ENCODE measurements at regions not wholly inside any gene's neighbourhood (a gene's known extent, or its start where the extent isn't known, plus 50 kb on each side); places are given as distances from the start of the nearest gene placed in this dataset.

DNA sequence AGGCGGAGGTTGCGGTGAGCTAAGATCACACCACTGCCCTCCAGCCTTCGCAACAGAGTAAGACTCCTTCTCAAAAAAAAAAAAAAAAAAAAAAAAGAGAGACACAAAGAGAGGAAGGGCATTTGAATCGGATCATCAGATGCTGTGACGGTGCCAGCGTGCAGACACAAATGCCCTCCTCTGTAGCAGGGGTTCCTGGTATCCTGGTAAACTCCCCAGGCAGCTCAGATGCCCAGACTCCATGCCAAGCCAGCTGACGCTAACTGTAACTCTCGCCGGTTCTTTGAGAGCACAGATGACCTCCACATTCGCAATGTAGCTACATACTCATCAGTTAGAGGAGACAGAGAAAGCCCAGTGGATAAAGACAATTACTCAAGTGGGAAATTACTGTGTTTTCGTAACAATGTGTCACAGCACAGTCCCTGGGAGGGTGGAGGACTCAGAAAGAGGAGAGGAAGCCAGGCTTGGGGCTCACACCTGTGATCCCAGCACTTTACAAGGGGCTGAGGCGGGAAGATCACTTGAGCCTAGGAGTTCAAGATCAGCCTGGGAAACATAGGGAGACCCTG is 153.1 kb downstream of the BRD1 start:
- ATAC-seq, result no peak

- no peak for ATAC-seq
These were observed 154.6 kb downstream of the BRD1 start for GRCh38 chr22:49673048-49673447.

- ATAC-seq, result no peak
These were observed 155.6 kb downstream of the BRD1 start for GRCh38 chr22:49672014-49672516.

GRCh38 chr22:49671331-49672013 is 156.2 kb downstream of the BRD1 start:
- ATAC-seq, result no peak

DNA sequence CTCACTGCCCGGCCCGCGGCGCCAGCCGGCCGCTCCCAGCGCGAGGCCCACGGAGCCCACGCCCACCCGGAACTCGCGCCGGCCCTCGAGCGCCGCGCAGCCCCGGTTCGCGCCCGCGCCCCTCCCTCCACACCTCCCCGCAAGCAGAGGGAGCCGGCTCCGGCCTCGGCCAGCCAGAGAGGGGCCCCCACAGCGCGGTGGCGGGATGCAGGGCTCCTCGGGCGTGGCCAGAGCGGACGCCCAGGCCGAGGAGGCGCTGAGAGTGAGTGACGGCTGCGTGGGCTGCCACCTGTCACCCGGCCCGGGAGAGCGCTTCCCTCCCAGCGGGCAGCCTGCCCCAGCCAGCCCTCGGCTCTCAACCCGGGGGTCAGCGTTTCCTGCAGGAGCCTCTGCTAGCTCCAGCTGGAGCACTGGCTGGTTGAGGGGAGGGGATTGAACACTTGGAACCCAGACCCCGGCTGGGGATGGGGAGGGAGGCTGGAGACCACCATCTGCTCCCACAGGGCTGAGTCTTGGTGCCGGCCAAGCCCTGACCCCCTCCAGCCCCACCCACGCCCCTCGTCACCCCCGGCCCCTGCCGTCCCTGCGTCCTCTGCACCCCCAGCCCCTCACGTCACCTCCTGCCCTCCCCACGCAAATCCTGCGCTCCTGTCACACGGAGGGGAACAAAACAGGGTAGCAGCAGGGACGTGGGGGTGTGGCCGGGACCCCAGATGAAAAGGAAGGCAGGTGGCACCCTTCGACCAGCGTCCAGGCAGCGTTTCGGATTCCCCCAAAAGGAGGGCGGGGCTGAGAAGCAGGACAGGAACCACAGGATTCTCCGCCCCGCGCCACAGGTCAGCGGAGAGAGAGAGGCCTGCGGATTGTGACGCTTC is 157.0 kb downstream of the BRD1 start:
- ATAC-seq, result peak; percentile 63 to 66

- peak; percentile 14 to 15 for ATAC-seq
These were observed 157.7 kb downstream of the BRD1 start for GRCh38 chr22:49669969-49670455.

GRCh38 chr22:49669427-49669968 is 158.2 kb downstream of the BRD1 start:
- peak in 1 of 2 donors; percentile 30 for ATAC-seq

DNA sequence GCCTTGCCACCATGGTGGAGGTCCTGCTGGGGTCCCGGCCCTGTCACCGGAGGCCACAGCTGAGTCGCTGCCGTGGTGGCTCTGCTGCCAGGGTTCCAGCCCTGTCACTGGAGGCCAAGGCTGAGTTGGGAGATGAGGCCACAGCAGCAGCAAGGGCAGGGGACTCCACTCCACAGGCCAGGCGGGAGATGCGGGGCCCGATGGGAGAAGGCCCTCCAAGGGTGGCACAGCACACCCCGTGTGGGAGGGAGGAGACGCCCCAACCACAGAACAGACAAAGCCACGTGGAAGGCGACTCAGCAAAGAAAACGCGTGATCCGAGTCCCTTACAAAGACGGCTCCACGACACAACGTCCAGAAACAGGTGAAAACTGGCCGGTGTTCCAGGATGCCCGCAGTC is 159.3 kb downstream of the BRD1 start:
- no peak for ATAC-seq

- ATAC-seq, result no peak
These were observed 160.4 kb downstream of the BRD1 start for GRCh38 chr22:49667236-49667635.

DNA sequence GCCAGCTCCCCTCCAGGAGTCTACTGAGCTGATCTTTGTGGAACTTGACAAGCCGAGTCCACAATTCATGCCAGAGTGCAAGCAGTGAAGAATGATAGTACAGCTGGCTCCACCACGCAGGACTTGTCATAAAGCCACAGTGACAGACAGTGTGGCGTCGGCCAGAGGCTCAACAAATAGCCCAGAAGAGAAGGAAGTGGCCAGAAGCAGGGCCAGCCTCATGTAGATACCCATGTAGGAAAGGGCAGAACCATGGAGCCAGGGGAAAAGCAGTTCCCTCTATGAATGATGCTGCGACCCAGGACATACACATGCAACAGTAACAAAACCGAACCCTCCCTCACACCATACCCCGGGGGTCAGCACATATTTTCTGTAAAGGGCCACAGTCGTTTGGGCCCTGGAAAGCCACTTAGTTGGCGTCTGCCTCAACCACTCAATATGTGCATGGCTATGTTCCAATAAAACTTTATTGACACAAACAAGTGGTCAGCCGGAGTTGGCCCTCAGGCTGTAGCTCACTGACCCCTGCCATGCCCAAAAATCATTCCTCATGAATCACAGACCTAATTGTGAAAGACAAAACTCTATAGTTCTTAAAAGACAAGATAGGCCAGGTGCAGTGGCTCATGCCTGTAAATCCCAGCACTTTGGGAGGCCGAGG is 161.4 kb downstream of the BRD1 start:
- no peak for ATAC-seq

- ATAC-seq, result no peak
These were observed 162.8 kb downstream of the BRD1 start for GRCh38 chr22:49664891-49665290.

GRCh38 chr22:49664371-49664881 is 163.2 kb downstream of the BRD1 start:
- no peak for ATAC-seq

DNA sequence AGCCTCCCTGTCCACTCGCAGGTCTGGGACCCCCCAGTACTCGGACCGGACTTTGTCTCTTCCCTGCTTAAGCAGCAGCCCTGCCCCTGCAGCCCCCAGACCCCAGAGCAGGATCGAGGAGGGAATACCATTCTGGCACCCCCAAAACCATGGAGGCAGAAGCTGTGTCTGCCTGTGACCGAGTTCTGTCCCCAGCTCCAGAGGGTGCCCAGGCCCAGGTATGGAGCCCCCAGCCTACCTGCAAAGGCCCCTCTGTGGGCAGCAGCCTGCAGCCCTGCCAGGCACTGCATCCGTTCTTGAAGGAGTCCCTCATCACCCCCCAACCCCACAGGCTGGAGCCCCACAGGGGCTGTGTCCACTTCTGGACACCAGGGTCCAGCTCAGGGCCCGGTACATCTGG is 163.8 kb downstream of the BRD1 start:
- no peak for ATAC-seq

DNA sequence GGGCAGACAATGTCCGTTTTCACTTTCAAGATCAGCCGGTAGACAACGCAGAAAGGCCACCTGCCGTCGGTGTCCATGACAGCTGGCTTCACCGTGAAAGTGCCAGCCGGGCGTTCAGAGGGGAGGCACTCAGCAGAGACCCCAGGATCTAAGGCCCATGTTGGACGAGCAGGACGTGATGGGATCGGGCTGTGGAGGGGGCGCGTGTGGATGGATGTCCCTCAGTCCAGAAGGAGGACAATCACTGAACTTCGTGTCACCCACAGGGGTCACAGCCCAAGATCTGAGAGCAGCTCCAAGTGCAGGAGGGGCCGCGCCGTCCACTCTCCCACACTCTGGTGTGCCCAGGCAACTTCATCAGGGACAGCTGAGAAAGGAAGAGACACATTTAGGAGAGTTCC is 164.4 kb downstream of the BRD1 start:
- ATAC-seq, result no peak

- no peak for ATAC-seq
These were observed 165.0 kb downstream of the BRD1 start for GRCh38 chr22:49662681-49663080.

GRCh38 chr22:49660794-49661781 is 166.6 kb downstream of the BRD1 start:
- ATAC-seq, result no peak

DNA sequence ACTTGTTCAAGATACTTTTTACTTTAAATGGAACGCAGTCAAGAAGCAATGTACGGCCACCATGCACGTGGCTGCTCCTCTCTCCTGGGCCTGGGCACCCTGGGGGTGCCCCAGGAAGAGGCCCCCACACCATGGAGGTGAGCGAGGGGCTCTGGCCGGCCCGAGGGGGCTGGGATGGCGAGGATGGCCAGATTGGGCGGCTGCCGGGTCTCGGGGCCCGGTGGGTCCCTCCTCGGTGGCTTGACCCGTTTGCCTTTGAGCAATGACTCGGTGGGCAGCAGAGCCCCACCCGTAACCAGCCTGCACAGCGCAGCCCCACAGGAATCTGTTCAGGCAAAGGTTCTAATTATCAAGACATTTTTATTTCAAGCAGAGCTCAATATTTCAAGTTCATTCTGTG is 167.4 kb downstream of the BRD1 start:
- ATAC-seq, result no peak

- ATAC-seq, result no peak
These were observed 167.8 kb downstream of the BRD1 start for GRCh38 chr22:49659924-49660315.

GRCh38 chr22:49659281-49659923 is 168.3 kb downstream of the BRD1 start:
- no peak for ATAC-seq

- no peak for ATAC-seq
These were observed 168.8 kb downstream of the BRD1 start for GRCh38 chr22:49658902-49659280.

Data from activated CD4-positive, CD25-positive, alpha-beta regulatory T cell treated with anti-CD3 and anti-CD28 coated beads, Interleukin-2, amount 50 U/mL, for 24 hours (primary cell).